ENCODE measurements at regions not wholly inside any gene's neighbourhood (a gene's known extent, or its start where the extent isn't known, plus 50 kb on each side); places are given as distances from the start of the nearest gene placed in this dataset.
"Not testable (repeated sequence)": the region's sequence is repeated elsewhere in the genome, so short reads cannot be mapped to it uniquely, and the experiment has no call there.

GRCh38 chr2:77652499-77652898 lies 130.3 kb upstream of the LRRTM4 start:
- no peak for DNase-seq
- H3K27me3 Mint-ChIP-seq = no peaks in the 10 kb centered on the region
- H3K4me1 Mint-ChIP-seq = no peaks in the 10 kb centered on the region
- H3K9me3 Mint-ChIP-seq = peaks cover 3 to 5% of the 10 kb centered on the region in 2 donors
- no peak overlapping the region for H3K4me3 Mint-ChIP-seq
- H3K36me3 Mint-ChIP-seq = no peaks in the 10 kb centered on the region
- no peak for ATAC-seq (replicated peaks)
- no peak overlapping the region for H3K27ac Mint-ChIP-seq

- no peak for ATAC-seq (replicated peaks)
- Mint-ChIP-seq H3K4me3 (no peak overlapping the region), H3K36me3 (no peaks in the 10 kb centered on the region), H3K9me3 (peaks cover 0 to 4% of the 10 kb centered on the region in 2 donors), H3K27ac (no peak overlapping the region), H3K27me3 (no peaks in the 10 kb centered on the region), H3K4me1 (no peaks in the 10 kb centered on the region)
- DNase-seq = no peak
These were observed 142.3 kb upstream of the LRRTM4 start for GRCh38 chr2:77664491-77664890.

GRCh38 chr2:77666251-77666980 lies 144.2 kb upstream of the LRRTM4 start:
- ATAC-seq (replicated peaks) (no peak), DNase-seq (no peak)
- Mint-ChIP-seq H3K9me3 (peaks cover 0 to 2% of the 10 kb centered on the region in 2 donors), H3K27me3 (no peaks in the 10 kb centered on the region), H3K4me3 (no peak overlapping the region), H3K4me1 (no peaks in the 10 kb centered on the region), H3K27ac (no peak overlapping the region), H3K36me3 (no peaks in the 10 kb centered on the region)

GRCh38 chr2:77684543-77685319 lies 162.6 kb upstream of the LRRTM4 start:
- not testable (repeated sequence) for H3K9me3 Mint-ChIP-seq, H3K27me3 Mint-ChIP-seq, H3K4me1 Mint-ChIP-seq, DNase-seq, H3K27ac Mint-ChIP-seq, H3K4me3 Mint-ChIP-seq, H3K36me3 Mint-ChIP-seq
- ATAC-seq (replicated peaks) = peak; percentile 8 to 21

GRCh38 chr2:77712601-77713000 lies 190.4 kb upstream of the LRRTM4 start:
- Mint-ChIP-seq H3K9me3 (no peaks in the 10 kb centered on the region), H3K36me3 (no peaks in the 10 kb centered on the region), H3K27ac (no peak overlapping the region), H3K4me3 (no peak overlapping the region), H3K4me1 (no peaks in the 10 kb centered on the region), H3K27me3 (no peaks in the 10 kb centered on the region)
- DNase-seq = no peak
- ATAC-seq (replicated peaks) = no peak

- ATAC-seq (replicated peaks) (no peak), DNase-seq (no peak)
- H3K36me3 Mint-ChIP-seq = no peaks in the 10 kb centered on the region
- no peaks in the 10 kb centered on the region for H3K4me1 Mint-ChIP-seq
- no peak overlapping the region for H3K27ac Mint-ChIP-seq
- no peak overlapping the region for H3K4me3 Mint-ChIP-seq
- no peaks in the 10 kb centered on the region for H3K9me3 Mint-ChIP-seq
- H3K27me3 Mint-ChIP-seq = no peaks in the 10 kb centered on the region
These were observed 191.2 kb upstream of the LRRTM4 start for GRCh38 chr2:77713412-77713811.

GRCh38 chr2:77720115-77720514 lies 197.9 kb upstream of the LRRTM4 start:
- H3K4me1 Mint-ChIP-seq = no peaks in the 10 kb centered on the region
- H3K27ac Mint-ChIP-seq = no peak overlapping the region
- no peaks in the 10 kb centered on the region for H3K9me3 Mint-ChIP-seq
- no peaks in the 10 kb centered on the region for H3K36me3 Mint-ChIP-seq
- DNase-seq (no peak), ATAC-seq (replicated peaks) (no peak)
- H3K27me3 Mint-ChIP-seq = no peaks in the 10 kb centered on the region
- no peak overlapping the region for H3K4me3 Mint-ChIP-seq

- Mint-ChIP-seq H3K27me3 (no peaks in the 10 kb centered on the region), H3K27ac (no peak overlapping the region), H3K4me3 (no peak overlapping the region), H3K36me3 (no peaks in the 10 kb centered on the region), H3K9me3 (no peaks in the 10 kb centered on the region), H3K4me1 (no peaks in the 10 kb centered on the region)
- ATAC-seq (replicated peaks) = no peak
- DNase-seq = no peak
These were observed 199.4 kb upstream of the LRRTM4 start for GRCh38 chr2:77721593-77721992.

GRCh38 chr2:77725045-77725444 lies 202.9 kb upstream of the LRRTM4 start:
- Mint-ChIP-seq H3K36me3 (no peaks in the 10 kb centered on the region), H3K4me3 (no peak overlapping the region), H3K4me1 (no peaks in the 10 kb centered on the region), H3K9me3 (peaks cover 0 to 2% of the 10 kb centered on the region in 2 donors), H3K27ac (no peak overlapping the region), H3K27me3 (no peaks in the 10 kb centered on the region)
- ATAC-seq (replicated peaks) (no peak), DNase-seq (no peak)

GRCh38 chr2:77734662-77735340 lies 212.6 kb upstream of the LRRTM4 start:
- not testable (repeated sequence) for H3K4me1 Mint-ChIP-seq; ATAC-seq (replicated peaks); H3K36me3 Mint-ChIP-seq; H3K27me3 Mint-ChIP-seq; H3K4me3 Mint-ChIP-seq; H3K9me3 Mint-ChIP-seq; H3K27ac Mint-ChIP-seq; DNase-seq

- ATAC-seq (replicated peaks) (no peak), DNase-seq (no peak)
- no peaks in the 10 kb centered on the region for H3K36me3 Mint-ChIP-seq
- no peak overlapping the region for H3K4me3 Mint-ChIP-seq
- H3K9me3 Mint-ChIP-seq = no peaks in the 10 kb centered on the region
- H3K27me3 Mint-ChIP-seq = no peaks in the 10 kb centered on the region
- no peaks in the 10 kb centered on the region for H3K4me1 Mint-ChIP-seq
- no peak overlapping the region for H3K27ac Mint-ChIP-seq
These were observed 215.1 kb upstream of the LRRTM4 start for GRCh38 chr2:77737236-77737635.

- Mint-ChIP-seq H3K9me3 (peaks cover 4 to 7% of the 10 kb centered on the region in 2 donors), H3K36me3 (no peaks in the 10 kb centered on the region), H3K27ac (no peak overlapping the region), H3K4me3 (no peak overlapping the region), H3K27me3 (no peaks in the 10 kb centered on the region), H3K4me1 (no peaks in the 10 kb centered on the region)
- DNase-seq (no peak), ATAC-seq (replicated peaks) (no peak)
These were observed 224.6 kb upstream of the LRRTM4 start for GRCh38 chr2:77746780-77747179.

- not testable (repeated sequence) for H3K27me3 Mint-ChIP-seq; H3K4me3 Mint-ChIP-seq; H3K4me1 Mint-ChIP-seq; H3K36me3 Mint-ChIP-seq; H3K27ac Mint-ChIP-seq; H3K9me3 Mint-ChIP-seq; ATAC-seq (replicated peaks); DNase-seq
These were observed 231.7 kb upstream of the LRRTM4 start for GRCh38 chr2:77753710-77754345.

- no peak for DNase-seq
- H3K4me3 Mint-ChIP-seq = no peak overlapping the region
- no peaks in the 10 kb centered on the region for H3K27me3 Mint-ChIP-seq
- ATAC-seq (replicated peaks) = no peak
- peaks cover 8 to 15% of the 10 kb centered on the region in 2 donors for H3K9me3 Mint-ChIP-seq
- H3K4me1 Mint-ChIP-seq = no peaks in the 10 kb centered on the region
- no peak overlapping the region for H3K27ac Mint-ChIP-seq
- no peaks in the 10 kb centered on the region for H3K36me3 Mint-ChIP-seq
These were observed 245.4 kb upstream of the LRRTM4 start for GRCh38 chr2:77767388-77768076.

Data from stimulated activated naive B cell treated with anti-CD40 and anti-IgM and Interleukin-4, amounts not matched to agents 10 μg/mL and 1 μg/mL and 100 μg/mL, for 72 hours (primary cell).